GM12892 (cell line): ENCODE measurements at regions not wholly inside any gene's neighbourhood (a gene's known extent, or its start where the extent isn't known, plus 50 kb on each side); places are given as distances from the start of the nearest gene placed in this dataset.

Experiments used
- DNase-seq: peaks from one replicate; pipeline ENCODE4 v3.0.0; 2011; ENCODE audit not compliant: insufficient read length
- FAIRE-seq: peaks from 2 replicates; lab custom pipeline; 2011; peaks lifted over from hg19 to GRCh38; lab: Jason Lieb, UNC
- POLR2A ChIP-seq: IDR thresholded peaks from 2 replicates; pipeline ENCODE4 v1.6.1; 2011; ENCODE audit warnings: low read depth, low read length, control low read depth
- POLR2AphosphoS5 ChIP-seq: IDR thresholded peaks from 2 replicates; pipeline ENCODE4 v1.6.1; 2011; ENCODE audit warnings: low read depth, low read length, control low read depth
- TAF1 ChIP-seq: IDR thresholded peaks from 2 replicates; pipeline ENCODE4 v1.6.1; 2011; ENCODE audit warnings: low read depth, mild to moderate bottlenecking, control low read depth, low read length, borderline replicate concordance

DNA sequence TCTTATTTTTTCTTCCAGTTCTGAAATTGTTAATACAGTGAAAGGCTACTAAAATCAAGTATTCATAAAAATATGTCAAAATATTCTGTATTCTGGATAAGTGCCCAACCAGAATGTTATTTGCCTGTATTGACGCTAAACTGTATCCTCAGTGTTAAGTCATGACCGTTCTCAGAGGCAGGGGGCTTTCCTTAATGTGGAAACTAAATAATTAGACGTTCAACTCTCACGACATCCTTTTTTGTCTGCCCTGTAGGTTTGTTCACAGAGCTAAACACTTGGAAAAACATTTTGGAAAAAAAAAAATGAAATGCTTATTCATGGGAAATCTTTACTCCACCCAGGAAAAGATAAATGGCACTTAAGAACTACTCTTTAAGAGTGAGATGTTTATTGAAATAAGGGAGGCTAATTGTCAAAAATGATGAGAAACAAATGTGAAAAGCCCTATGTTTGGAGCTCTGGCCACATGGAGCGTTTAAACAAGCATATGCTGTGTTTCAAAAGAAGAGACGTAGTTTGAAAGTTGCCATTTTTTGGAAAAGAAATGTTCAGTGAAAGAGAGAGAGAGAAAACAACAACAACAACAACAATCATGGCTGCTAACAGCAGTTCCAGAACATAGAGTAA, 453.1 kb upstream of the MARCKS start:
- FAIRE-seq, result no peak
- no peak for DNase-seq
- TF ChIP-seq TAF1, result no peak
- TF ChIP-seq POLR2A, result no peak
- TF ChIP-seq POLR2AphosphoS5, result no peak

DNA sequence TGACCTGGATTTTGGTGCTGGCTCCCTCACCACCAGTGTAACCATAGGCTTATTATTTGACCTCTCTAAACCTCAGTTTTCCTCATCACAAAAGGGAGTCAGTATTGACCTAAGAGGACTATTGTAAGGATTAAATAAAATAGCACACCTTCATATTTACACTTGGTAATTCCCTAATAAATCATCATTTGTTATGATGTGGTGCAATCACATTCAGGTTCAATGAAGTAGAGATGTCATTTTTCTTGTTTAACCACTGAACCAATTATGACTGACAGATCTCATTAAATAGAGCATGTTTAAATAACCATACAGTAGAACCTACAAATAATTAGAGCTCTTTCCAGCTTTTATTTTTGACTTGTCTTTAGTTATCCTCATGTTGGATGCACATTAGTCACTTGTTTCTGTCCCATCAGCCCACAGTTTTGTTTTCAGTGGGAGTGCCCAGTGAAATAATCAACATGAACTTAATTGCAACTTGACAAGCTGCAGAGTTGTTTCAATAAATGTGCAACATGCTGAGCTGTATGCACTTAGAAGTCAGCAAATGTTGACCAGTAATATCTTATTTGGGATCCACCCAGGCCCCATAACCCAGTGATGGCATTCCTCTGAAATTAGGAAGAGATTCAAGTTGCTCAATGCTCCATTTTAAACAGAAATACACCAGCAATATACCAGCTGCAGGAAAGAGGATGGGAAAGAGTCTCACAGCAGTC, 451.7 kb upstream of the MARCKS start:
- FAIRE-seq (no peak), DNase-seq (no peak)
- no peak for TF ChIP-seq POLR2AphosphoS5

DNA sequence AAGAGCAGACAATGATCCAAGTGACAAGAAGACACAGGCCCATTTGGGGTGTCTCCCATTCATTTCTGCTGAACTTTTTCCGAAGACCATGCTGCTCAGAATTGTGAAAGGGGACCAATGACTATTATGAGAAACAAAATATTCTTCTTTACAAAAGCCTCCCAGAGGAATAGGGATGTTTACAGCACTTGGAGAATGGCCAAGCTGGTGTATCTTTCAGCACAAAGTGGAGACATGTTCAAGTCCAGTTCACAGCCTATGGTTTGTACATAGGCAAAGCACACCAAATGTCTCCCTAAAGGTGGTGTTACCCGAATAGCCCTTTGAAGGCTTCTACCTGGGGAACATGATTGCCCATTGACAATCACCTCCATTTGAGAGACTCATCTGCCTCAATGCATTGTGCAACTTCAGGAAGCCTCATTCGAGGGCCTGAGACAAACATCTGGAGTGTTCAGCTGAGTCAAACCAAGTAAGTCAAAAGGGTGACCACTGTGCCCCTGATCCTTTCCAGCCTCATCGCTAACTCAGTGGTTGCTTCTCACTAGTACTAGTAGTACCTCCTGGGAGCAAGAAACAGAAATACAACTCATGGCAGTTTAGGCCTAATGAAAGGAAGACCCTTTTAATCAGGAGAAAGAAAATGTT, 451.0 kb upstream of the MARCKS start:
- DNase-seq (no peak), FAIRE-seq (no peak)
- TF ChIP-seq POLR2AphosphoS5 (no peak), TAF1 (no peak), POLR2A (no peak)

DNA sequence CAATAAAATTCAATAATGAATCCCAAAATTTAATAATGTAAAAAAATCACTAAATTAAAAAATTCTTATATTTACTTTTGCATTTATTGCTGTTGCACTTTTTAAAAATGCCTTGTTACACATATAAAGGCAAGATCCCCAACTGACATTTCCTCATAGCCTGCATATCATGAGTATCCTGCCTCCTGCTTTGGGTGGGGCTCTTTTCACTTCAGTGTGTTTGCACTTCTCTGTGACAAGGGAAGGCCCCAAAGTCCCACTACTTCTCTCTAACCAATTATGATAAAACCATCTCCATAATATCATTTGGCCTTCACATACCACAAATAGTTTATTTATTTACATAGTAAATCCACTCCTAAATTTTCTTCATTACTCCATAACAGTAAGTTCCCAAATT, 446.1 kb upstream of the MARCKS start:
- DNase-seq (no peak), FAIRE-seq (no peak)
- TF ChIP-seq POLR2AphosphoS5, result no peak
- no peak for TF ChIP-seq POLR2A
- no peak for TF ChIP-seq TAF1

DNA sequence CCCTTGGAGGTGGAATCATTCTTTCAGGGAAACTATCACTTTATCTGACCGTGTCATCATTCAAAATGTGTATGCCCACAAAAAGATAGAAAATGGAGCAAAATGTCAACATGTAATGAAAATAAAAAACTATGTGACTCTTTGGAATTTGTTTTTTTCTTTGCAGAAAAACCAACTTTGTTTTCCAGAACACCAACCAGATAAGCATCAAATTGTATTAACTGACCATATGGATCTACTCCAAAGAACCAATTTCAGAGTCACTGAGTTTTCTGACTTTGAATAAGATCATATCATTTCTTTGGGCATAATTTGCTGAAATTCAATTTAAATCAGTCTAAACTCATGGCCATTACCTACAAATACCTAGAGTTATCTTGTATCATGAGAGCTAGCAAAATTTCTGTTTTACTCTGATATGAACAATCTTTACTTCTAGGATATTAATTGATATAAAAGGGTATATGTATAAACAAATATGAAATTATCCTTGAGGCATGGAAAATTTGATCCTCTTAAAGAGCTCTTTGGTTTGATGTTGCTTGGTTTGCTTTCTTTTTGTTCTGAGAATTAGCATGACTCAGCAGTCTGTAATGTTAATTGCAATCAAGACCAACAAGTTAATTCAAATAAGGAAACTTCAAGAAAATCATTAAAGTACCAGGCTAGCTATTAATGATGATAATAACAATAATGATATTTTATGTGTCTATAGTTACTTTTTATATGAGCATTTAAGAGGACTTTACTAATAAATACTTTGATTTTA, 444.4 kb upstream of the MARCKS start:
- no peak for FAIRE-seq
- TF ChIP-seq TAF1 (no peak), POLR2A (no peak), POLR2AphosphoS5 (no peak)
- DNase-seq, result no peak

DNA sequence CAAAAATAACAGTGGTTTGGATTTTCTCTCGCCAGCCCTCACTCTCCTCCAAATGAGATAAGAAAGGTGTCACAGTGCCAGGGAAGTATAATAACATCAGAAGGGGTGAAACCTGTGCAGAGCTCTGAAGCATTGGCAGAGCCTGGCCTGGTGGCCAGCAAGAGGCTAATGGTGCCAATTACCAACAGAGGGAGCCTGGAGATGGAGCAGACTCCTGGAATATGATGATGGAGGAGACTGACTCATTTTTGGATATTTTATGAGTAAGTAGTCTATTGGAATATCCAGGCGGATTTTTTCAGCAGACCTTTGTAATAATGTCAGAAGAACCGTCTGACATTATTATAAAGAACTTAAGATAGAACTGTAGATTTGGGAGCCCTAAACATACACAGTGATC, 442.6 kb upstream of the MARCKS start:
- FAIRE-seq (no peak), DNase-seq (no peak)
- no peak for TF ChIP-seq POLR2AphosphoS5
- no peak for TF ChIP-seq TAF1
- TF ChIP-seq POLR2A, result no peak

DNA sequence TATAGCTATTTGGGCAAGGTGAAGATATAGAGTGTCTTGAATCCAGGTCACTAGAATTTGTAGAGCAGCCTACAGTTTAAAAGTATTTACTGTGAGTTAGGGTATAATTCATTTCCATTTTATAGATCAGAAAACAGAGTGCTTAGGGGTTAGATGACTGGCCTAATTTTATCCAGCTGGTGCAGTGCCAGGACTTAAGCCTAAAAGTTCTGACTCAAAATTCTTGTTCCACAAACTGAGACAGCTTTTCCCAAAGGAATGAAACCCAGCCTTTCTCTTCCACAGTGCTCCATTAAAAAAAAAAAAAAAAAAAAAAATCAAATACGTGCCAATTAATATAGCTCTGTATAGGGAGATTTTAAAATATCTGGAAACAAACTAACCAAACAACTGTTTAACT, 441.0 kb upstream of the MARCKS start:
- FAIRE-seq, result no peak
- no peak for DNase-seq
- TF ChIP-seq POLR2A, result no peak
- TF ChIP-seq POLR2AphosphoS5, result no peak
- TF ChIP-seq TAF1, result no peak

DNA sequence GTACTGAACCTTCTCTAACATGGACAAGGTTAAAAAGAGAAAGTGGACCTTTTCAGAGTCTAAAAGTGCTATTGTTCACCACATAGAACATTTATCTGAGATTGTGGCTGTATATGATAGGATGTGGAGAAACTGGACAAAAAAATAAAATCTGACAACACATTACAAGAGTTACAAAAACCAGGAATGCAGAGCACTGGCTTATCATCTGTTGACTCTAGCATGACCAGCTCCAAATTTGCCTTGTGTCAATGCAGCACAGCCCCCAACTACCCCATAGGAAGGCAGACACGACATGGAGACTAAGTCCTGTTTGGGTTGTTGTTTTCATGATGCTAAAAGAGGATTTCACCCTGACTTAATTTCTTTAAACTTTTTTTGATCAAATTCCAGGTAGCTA, 436.9 kb upstream of the MARCKS start:
- DNase-seq, result no peak
- FAIRE-seq, result no peak
- TF ChIP-seq TAF1, result no peak
- no peak for TF ChIP-seq POLR2A
- TF ChIP-seq POLR2AphosphoS5, result no peak

DNA sequence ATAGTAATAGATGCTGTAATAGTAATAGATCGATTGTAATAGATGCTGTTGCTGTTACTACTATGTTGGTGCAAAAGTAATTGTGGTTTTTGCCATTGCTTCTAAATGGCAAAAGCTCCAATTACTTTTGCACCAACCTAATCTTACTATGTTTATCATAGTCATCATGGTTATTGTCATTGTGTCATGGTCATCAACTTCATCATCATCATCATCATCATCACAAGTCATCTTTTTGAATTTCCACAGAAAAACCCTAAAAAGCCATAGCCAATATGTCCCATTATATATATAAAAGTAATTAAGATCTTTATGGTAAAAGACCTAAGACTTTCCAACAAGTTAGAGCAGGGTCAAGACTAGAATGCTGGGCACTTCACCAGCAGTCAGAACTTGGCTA, 435.1 kb upstream of the MARCKS start:
- TF ChIP-seq POLR2A, result no peak
- TF ChIP-seq POLR2AphosphoS5, result no peak
- FAIRE-seq, result no peak
- DNase-seq, result no peak

DNA sequence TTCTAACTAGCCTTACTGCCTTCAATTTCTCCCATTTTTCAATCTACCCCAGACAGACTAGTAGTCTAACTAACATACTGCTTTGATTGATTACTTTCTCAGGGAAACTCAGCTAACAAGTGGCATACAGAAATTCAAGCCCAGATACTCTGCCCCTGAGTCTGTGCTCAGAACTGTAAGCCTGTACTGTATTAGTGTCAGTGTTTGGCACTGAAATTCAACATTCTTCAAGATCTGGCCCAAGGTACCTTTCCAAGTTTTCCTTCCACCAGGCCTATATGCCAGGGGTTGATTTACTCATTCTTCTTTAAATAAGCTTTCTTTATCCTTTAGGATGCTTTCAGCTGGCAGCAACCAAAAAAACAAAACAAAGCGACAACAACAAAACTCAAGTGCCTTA, 433.2 kb upstream of the MARCKS start:
- FAIRE-seq (no peak), DNase-seq (no peak)
- TF ChIP-seq POLR2A, result no peak
- no peak for TF ChIP-seq POLR2AphosphoS5
- TF ChIP-seq TAF1, result no peak

DNA sequence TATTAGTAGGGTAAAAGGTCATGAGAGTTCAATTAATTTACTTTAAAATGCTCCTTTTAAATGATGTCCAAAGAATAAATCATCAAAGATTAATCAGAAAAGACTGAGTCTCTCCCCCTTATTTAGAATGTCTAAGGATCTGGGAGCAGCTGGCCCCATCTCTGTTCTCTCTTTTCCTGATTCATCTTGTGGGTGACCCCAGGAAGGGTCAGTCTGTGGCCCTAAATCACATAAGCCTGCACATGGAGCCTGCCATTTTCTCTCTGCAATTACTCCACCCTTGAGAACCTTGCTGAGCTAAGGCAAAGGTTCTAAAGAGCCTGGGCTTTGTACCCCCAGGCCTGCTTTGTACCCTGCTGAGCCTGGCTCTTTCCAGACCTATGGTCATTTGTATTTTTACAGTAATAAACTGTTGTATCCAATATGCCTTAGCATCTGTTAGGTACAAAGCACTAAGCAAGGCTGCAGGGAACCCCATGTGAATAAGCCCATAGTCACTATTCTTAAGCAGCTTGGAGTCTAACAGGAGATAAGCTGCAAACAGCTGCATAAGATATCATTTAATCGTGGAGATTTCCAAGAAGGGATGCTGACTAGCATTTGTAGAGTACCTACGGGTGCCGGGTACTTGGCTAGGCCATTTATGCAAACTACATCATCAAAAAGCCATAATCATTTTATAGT, 431.0 kb upstream of the MARCKS start:
- no peak for FAIRE-seq
- no peak for DNase-seq
- no peak for TF ChIP-seq TAF1

DNA sequence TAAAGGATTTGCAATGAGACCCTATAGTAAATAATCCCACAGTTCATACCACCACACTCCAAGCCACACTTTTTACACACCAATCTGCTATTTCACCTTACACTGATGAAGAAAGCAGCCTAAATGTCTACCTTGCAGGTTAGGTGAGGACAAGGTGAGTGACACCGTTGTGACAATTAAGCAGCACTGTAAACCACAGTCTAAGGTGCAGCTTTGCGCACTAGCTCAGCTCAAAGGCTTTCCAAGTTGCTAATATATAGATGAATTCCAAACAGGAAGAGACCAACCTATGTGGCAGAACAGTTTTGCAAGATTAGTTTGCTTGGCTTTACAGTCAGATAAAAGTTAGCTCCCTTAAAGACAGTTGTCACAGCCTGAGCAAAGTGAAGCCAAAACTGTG, 429.5 kb upstream of the MARCKS start:
- no peak for FAIRE-seq
- no peak for DNase-seq
- TF ChIP-seq TAF1, result no peak
